ENCODE measurements at regions not wholly inside any gene's neighbourhood (a gene's known extent, or its start where the extent isn't known, plus 50 kb on each side); places are given as distances from the start of the nearest gene placed in this dataset.

GRCh38 chr4:77286906-77287305, 129.9 kb downstream of the CCNG2 start:
- H3K4me1 ChIP-seq (ENCODE audit: insufficient read depth, low read length): no peaks in the 10 kb centered on the region
- H3K9ac ChIP-seq (ENCODE audit: insufficient read depth, low read depth, low read length): no peak overlapping the region
- no peak overlapping the region for H3K4me3 ChIP-seq (replicated peaks in 1 of 3; ENCODE audit: insufficient read depth in 1 of 3, low read depth in 2 of 3, low read length in 3 of 3)
- ChIA-PET CTCF (ENCODE audit: low intra/inter-chr PET ratio, low total read pairs) (no interaction called here), POLR2A (no interaction called here)
- H4K20me1 ChIP-seq (ENCODE audit: insufficient read depth, low read length): no peaks in the 10 kb centered on the region
- ATAC-seq: no peak
- H3K4me2 ChIP-seq (ENCODE audit: low read depth, low read length): no peak overlapping the region
- no peaks in the 10 kb centered on the region for H3K9me3 ChIP-seq (ENCODE audit: low read length)
- in situ Hi-C loops (cut with HindIII; ENCODE audit: extremely low pct_ligation_motif_present, low pct_unique_long_range_greater_than_20kb): no loop called here
- WGBS (ENCODE audit: low lambda C conversion rate): 0% methylated on average over 1 of the region's 1 CpG
- no peak for DNase-seq (ENCODE audit: low spot score)
- FAIRE-seq: no peak
- no peaks in the 10 kb centered on the region for H3K36me3 ChIP-seq (replicated peaks in 1 of 2; ENCODE audit: control insufficient read depth in 1 of 2, insufficient read depth in 2 of 2, low read length in 2 of 2)
- TF ChIP-seq PHF20 (CRISPR knock-in tag; IDR thresholded peaks at IDR 0.05): no peak
- TF ChIP-seq, protein P1, sequence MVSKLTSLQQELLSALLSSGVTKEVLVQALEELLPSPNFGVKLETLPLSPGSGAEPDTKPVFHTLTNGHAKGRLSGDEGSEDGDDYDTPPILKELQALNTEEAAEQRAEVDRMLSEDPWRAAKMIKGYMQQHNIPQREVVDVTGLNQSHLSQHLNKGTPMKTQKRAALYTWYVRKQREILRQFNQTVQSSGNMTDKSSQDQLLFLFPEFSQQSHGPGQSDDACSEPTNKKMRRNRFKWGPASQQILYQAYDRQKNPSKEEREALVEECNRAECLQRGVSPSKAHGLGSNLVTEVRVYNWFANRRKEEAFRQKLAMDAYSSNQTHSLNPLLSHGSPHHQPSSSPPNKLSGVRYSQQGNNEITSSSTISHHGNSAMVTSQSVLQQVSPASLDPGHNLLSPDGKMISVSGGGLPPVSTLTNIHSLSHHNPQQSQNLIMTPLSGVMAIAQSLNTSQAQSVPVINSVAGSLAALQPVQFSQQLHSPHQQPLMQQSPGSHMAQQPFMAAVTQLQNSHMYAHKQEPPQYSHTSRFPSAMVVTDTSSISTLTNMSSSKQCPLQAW (CRISPR knock-in tag; IDR thresholded peaks at IDR 0.05): no peak
- TF ChIP-seq, protein P2, sequence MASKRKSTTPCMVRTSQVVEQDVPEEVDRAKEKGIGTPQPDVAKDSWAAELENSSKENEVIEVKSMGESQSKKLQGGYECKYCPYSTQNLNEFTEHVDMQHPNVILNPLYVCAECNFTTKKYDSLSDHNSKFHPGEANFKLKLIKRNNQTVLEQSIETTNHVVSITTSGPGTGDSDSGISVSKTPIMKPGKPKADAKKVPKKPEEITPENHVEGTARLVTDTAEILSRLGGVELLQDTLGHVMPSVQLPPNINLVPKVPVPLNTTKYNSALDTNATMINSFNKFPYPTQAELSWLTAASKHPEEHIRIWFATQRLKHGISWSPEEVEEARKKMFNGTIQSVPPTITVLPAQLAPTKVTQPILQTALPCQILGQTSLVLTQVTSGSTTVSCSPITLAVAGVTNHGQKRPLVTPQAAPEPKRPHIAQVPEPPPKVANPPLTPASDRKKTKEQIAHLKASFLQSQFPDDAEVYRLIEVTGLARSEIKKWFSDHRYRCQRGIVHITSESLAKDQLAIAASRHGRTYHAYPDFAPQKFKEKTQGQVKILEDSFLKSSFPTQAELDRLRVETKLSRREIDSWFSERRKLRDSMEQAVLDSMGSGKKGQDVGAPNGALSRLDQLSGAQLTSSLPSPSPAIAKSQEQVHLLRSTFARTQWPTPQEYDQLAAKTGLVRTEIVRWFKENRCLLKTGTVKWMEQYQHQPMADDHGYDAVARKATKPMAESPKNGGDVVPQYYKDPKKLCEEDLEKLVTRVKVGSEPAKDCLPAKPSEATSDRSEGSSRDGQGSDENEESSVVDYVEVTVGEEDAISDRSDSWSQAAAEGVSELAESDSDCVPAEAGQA (IDR thresholded peaks at IDR 0.05; ENCODE audit: low read depth): no peak
- TF ChIP-seq, protein P2 (CRISPR knock-in tag; IDR thresholded peaks at IDR 0.05; ENCODE audit: borderline replicate concordance): no peak
- TF ChIP-seq ZNF17 (CRISPR knock-in tag; IDR thresholded peaks at IDR 0.05): no peak
- no peak for TF ChIP-seq ZNF563 (CRISPR knock-in tag; IDR thresholded peaks at IDR 0.05)
- TF ChIP-seq ZNF207 (IDR thresholded peaks at IDR 0.05; ENCODE audit: borderline replicate concordance): no peak
- no peak for TF ChIP-seq ZNF652 (CRISPR knock-in tag; IDR thresholded peaks at IDR 0.05; ENCODE audit: borderline replicate concordance, low read depth)
- no peaks in the 10 kb centered on the region for H3K79me2 ChIP-seq (ENCODE audit: insufficient read depth, low read length)
- H3K27ac ChIP-seq (ENCODE audit: extremely low read length, insufficient read depth, low read length): no peak overlapping the region
- no TSS peak for BruUV-seq (replicated peaks)
- intact Hi-C loops (cut with micrococcal nuclease; ENCODE audit: unreplicated experiment): no loop called here
- no peak overlapping the region for H2AFZ ChIP-seq (ENCODE audit: low read length)
- no peaks in the 10 kb centered on the region for H3K27me3 ChIP-seq (ENCODE audit: control insufficient read depth in 1 of 2, insufficient read depth in 2 of 2, low read length in 2 of 2)

Measured in HepG2 (cell line).